HG03060 (cell line): ENCODE measurements at regions not wholly inside any gene's neighbourhood (a gene's known extent, or its start where the extent isn't known, plus 50 kb on each side); places are given as distances from the start of the nearest gene placed in this dataset.
"Not testable (repeated sequence)": the region's sequence is repeated elsewhere in the genome, so short reads cannot be mapped to it uniquely, and the experiment has no call there.

Source experiments
- ATAC-seq: cut with Tn5 transposase; IDR thresholded peaks from one replicate; pipeline ENCODE4 v1.9.1; 2021; ENCODE audit warnings: low read depth, moderate number of reproducible peaks; ENCODE audit not compliant: unreplicated experiment

GRCh38 chr4:33714971-33715370 lies 2529.3 kb downstream of the ARAP2 start:
- ATAC-seq = no peak

GRCh38 chr4:33715841-33716395 lies 2528.4 kb downstream of the ARAP2 start:
- ATAC-seq = no peak

- ATAC-seq = no peak
These were observed 2522.1 kb downstream of the ARAP2 start for GRCh38 chr4:33722254-33722653.

GRCh38 chr4:33722800-33723516 lies 2521.4 kb downstream of the ARAP2 start:
- ATAC-seq = no peak

- ATAC-seq = no peak
These were observed 2519.6 kb downstream of the ARAP2 start for GRCh38 chr4:33724685-33725084.

GRCh38 chr4:33725861-33726260 lies 2518.5 kb downstream of the ARAP2 start:
- no peak for ATAC-seq

- ATAC-seq = no peak
These were observed 2506.6 kb downstream of the ARAP2 start for GRCh38 chr4:33737726-33738125.

- ATAC-seq = no peak
These were observed 2504.3 kb downstream of the ARAP2 start for GRCh38 chr4:33739884-33740632.

GRCh38 chr4:33740871-33741270 lies 2503.4 kb downstream of the ARAP2 start:
- ATAC-seq = not testable (repeated sequence)

GRCh38 chr4:33746979-33747378 lies 2497.3 kb downstream of the ARAP2 start:
- ATAC-seq = no peak

- no peak for ATAC-seq
These were observed 2493.3 kb downstream of the ARAP2 start for GRCh38 chr4:33751050-33751449.

- ATAC-seq = no peak
These were observed 2471.7 kb downstream of the ARAP2 start for GRCh38 chr4:33772582-33772981.

- ATAC-seq = no peak
These were observed 2463.1 kb downstream of the ARAP2 start for GRCh38 chr4:33780952-33781791.

- no peak for ATAC-seq
These were observed 2458.5 kb downstream of the ARAP2 start for GRCh38 chr4:33785843-33786242.

- ATAC-seq = no peak
These were observed 2441.7 kb downstream of the ARAP2 start for GRCh38 chr4:33802578-33802977.

- ATAC-seq = no peak
These were observed 2418.6 kb downstream of the ARAP2 start for GRCh38 chr4:33825685-33826084.

GRCh38 chr4:33829356-33829755 lies 2415.0 kb downstream of the ARAP2 start:
- ATAC-seq = not testable (repeated sequence)

- ATAC-seq = no peak
These were observed 2412.8 kb downstream of the ARAP2 start for GRCh38 chr4:33831442-33832066.

- not testable (repeated sequence) for ATAC-seq
These were observed 2408.6 kb downstream of the ARAP2 start for GRCh38 chr4:33835764-33836163.
